ENCODE measurements at regions not wholly inside any gene's neighbourhood (a gene's known extent, or its start where the extent isn't known, plus 50 kb on each side); places are given as distances from the start of the nearest gene placed in this dataset.

- TF ChIP-seq CTCF (IDR thresholded peaks at IDR 0.05), result no peak
- TF ChIP-seq POLR2A (IDR thresholded peaks at IDR 0.05), result no peak
Observed at GRCh38 chr10:117950408-117950807, 96.3 kb downstream of the RAB11FIP2 start.
